ENCODE measurements at regions not wholly inside any gene's neighbourhood (a gene's known extent, or its start where the extent isn't known, plus 50 kb on each side); places are given as distances from the start of the nearest gene placed in this dataset.

DNA sequence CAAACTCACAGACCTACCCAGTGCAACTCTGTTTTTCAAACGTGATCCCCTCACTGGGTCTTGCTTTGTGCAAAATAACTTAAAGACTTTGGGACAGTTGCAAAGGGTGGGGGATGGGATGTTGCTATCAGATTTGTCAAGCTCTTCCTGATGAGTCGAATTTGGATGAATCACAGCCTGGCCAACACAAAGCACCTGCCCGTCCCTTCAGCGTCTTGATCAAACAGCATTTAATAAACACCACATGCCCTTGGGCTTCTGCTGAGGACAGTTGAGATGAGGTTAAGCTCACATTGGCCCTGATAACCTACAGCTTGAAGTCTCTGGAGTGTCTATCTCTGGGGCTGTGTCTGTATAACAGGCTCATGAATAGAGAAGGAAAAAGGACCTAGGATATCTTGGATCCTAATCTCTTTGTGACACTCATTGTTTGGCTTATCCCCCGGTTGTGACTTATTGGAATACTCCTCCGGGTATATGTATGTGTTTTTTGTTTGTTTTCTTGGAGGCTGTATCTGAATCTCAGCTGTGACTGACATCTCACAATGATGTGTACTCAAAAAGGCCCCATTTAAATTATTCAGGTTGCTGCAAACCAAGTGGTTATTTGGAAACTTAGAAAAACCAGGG lies 132.6 kb upstream of the NAMPT start:
- DNase-seq, result no peak

DNA sequence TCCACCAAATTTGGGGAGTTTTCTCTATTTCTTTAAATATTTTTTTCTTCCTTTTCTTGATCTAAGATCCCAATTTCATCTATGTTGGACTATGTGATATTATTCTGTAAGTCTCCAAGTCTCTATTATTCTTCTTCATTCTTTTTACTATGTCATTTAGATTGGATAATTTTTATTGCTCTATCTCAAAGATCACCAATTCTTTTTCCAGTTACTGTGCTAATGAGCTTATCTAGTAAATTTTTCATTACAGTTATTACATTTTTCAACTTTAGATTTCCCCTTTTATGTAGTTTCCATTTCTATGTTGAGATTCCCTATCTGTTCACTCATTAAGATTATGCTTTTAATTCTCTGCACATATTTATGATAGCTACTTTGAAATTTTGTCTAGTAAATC lies 131.6 kb upstream of the NAMPT start:
- no peak for DNase-seq

DNA sequence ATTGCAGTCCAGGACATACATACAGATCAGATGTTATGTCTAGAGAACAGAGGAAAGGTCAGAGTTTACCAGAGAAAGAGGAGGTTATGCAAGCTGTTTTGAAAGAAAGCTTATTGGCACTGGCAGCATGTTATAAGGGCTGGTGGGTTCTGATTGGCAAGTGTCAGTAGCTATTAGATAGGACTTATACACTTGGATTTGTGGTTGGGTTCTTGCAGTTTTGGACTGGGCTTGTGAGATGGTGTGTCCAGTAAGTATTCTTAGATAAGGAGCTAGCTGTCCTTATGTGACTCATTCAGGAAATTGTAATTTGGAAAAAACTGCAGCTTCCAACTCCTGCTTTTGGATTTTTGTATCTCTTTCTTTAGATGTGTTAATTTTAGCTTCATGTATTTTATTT lies 130.7 kb upstream of the NAMPT start:
- no peak for DNase-seq

DNA sequence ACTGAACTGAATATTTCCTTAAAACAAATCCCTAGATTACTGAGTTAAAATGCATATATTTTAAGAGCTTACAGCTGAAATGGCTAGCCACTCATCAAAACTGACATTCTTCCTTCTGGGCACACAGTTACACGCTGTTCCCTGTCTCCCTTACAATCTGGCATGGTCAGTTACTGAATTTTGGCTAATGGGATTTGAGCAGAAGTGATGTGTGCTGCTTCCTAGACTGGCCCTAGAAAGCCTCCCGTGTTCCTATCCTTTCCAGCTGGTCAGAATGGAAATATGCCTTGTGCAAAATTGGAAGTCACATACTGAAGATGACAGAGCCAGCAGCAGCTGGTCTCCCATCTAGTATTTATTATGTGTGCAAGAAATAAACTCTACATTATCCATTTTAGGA lies 128.7 kb upstream of the NAMPT start:
- no peak for DNase-seq

DNA sequence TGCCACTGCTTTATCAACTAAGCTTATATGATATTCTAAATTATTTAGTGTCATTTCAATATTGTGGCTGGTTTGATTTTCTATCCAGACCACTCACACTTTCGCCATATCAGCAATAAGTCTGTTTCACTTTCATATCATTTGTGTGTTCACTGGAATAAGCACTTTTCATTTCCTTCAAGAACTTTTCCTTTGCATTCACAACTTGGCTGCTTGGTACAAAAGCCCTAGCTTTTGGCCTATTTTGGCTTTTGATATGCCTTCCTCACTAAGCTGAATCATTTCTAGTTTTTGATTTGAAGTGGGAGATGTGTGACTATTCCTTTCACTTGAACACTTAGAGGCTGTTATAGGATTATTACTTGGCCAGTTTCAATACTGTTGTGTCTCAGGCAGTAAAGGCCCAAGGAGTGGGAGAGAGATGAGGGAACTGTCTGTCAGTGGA lies 120.9 kb upstream of the NAMPT start:
- no peak for DNase-seq

DNA sequence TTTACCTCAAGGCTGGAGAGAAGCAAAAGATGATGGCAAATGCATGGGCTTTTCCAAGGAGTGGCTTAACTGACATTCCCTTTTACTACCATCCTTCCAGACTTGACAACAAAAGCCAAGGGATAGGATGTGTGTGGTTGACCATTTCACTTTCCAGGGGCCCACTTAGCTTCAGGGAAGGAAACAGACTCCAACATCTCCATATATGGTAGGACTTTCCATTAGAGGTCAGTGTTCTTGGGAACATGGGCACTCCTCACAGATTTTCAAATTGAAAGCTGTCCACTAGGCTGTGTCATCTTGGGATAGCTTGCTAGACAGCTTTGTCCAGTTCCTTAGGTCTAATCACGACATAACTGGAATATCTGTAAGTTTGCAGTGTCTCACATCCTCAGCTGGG lies 118.1 kb upstream of the NAMPT start:
- DNase-seq, result no peak

DNA sequence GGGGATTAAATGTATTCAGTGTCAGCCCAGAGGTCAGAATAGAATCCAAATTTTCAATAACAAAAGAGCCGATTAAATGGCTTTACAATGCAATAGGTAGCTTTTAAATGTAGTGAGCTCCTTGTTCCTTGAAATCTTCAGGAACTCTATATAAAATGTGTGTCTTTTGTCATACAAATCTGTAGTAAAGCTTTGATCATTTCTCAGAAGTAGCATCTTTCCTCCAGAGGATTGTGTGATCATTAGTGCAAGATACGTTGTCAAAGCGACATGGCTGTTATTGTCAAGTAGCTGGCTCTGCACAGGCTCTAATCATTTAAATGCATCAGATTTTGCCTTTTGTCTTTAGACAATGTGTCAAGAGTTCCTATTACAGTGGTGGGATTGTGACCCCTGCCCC lies 116.1 kb upstream of the NAMPT start:
- DNase-seq, result no peak

DNA sequence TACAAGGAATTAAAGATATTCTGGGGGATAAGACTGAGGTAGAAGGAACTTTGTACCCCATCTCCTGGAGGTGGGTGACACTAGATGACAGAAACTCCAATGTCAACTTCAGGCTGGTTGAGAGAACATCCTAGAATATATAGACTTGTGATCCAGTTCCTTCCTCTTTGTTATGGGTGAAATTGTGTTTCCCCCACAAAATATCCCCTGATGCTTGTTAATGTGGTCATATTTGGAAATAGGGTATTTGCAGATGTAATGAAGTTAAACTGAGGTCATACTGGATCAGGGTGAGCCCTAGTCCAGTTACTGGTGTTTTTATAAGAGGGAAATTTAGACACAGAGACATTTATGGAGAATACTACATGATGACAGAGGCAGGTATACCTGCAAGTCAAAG lies 114.0 kb upstream of the NAMPT start:
- DNase-seq, result no peak

DNA sequence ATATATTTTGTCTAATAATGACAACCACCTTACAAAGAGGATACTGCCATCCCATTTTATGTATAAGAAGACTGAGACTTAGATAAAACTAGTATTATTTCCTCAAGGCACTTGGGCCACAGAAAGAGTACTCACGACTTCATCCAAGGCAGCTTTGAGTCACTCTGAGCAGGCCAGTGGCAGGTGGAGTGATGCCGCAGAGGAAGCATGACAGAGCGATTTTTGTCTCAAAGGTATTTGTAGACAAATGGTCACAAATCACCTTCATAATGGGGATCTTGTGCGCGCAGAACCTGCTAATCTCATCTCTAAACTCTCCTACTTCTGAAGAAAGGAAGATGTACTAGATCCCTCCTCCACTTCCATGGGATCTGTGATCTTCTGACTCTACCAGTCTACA lies 113.2 kb upstream of the NAMPT start:
- DNase-seq, result no peak

DNA sequence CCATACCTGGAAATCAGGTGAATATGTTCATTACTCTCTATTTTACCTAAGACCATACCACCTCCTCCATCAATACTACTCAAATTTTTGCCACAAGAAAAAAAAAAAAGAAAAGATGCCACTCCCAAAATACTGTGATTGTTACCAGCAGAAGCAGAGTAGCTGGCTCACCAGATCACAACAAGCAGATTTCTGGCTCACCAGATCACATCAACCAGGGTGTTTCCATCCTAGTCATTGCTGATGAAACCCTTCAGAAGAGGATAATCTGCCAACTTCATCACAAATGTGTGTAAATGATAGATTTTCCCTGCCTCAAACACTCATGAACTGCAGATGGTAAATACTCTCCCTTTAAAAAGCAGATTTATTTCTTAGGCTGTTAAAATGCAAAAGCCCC lies 109.7 kb upstream of the NAMPT start:
- DNase-seq, result no peak

DNA sequence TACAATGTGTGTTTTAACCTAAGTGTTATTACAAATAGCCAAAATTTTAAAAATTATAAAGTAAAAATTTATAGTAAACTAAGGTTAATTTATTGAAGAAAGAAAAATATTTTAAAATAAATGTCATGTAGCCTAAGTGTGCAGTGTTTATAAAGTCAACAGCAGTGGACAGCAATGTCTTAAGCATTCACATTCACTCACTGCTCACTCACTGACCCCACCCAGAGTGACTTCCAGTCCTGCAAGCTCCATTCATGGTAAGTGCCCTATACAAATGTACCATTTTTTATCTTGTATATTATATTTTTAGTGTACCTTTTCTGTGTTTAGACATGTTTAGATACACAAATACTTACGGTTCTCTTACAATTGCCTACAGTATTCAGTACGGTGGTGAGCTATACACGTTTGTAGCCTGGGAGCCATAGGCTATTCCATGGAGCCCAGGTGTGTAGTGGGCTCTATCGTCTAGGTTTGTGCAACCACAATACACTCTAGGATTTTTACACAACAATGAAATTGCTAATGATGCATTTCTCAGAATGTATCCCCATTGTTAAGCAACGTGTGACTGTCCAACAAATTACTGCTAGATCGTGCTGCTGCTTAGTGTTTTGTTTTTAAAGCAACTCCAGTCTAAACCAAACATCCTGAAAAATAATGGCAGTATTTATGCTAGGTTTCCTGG lies 108.9 kb upstream of the NAMPT start:
- DNase-seq, result no peak

DNA sequence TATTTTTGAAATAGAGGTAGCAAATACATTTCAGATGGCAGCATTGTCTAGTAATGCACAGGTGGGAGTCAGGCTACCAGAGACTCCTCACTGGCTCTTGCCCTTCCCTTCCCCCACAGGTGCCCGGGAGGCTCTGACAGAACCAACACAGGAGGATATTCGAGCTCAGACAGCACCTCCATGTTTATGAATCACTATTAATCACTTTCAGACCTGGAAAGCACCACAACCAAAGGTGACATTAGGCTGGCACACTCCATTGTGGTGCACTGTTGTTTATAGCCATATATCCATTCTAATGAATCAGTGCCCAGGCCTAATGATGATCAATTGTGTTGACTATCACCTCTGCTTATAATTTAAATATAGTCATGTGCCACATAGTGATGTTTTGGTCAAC lies 107.8 kb upstream of the NAMPT start:
- no peak for DNase-seq

DNA sequence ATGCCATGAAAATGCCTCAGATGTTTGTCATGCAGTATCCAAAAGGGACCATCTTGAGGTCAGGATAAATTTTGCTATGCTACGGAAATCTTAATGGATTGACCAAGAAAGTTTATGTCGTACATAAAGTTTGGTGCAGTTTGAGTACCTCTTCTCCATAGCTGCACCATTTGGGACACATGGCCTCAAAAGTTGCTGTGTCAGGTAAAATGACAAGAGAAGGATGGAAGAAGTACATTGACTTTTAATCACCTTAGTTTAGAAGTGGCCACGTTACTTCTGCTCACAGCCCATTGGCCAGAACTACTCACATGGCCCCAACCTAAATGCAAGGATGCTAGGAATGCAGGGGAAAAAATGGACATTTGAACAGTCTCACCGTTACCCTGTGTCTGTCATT lies 107.4 kb upstream of the NAMPT start:
- no peak for DNase-seq

DNA sequence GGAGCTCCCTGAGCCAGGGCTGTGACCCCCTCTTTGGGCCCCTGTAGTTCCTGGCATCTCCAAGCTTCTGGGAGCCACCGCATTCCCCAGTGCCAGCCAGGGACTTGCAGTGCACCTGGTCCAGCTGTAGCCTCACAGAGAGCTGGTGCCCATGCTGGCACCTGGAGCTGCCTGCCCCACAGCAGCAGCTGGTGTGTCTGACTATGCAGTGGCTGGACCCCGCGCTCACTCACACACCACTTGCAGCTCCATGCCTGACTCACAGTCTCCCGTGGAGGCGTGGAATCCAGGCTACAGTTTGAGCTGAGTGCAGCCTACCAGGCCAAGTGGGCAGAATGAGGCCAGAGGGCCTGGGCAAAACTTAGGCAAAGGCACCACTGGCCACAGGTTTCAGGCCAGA lies 102.2 kb upstream of the NAMPT start:
- no peak for DNase-seq

DNA sequence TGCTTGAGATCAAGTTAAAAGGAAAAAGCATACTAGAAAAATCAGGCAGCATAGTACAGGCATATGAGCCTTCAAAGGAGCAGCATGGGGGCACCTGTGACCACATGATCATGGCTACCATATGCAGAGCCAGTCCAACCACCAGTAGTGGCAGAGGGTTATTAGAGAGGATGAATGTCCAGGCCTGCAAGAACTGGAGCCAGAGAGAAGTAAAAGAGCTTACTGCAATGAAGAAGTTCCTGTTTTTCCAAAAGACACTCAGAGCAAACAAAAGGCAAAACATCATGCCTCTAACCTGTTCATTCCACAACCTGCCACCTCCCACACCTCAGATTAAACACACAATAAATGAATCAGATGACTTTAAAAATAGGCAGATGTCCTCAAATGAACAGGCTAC lies 99.6 kb upstream of the NAMPT start:
- DNase-seq, result no peak

DNA sequence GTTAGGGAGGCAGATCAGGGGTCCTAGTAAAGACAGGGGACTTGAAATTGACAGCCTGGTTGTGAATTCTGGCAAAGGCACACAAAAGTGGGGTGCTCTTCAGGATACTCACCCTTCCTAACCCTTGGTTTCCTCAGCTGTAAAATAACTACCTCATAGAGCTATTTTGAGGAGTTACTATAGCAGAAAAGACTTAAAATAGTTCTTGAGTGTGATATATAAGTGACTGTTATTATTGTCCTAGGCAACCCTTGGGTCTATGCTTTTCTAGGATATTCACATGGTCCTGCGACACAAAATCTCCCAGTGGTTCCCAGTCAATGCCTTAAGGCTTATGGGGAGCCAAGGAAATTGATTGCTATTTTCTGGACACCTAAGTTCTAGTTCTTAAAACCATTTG lies 98.1 kb upstream of the NAMPT start:
- DNase-seq, result no peak

DNA sequence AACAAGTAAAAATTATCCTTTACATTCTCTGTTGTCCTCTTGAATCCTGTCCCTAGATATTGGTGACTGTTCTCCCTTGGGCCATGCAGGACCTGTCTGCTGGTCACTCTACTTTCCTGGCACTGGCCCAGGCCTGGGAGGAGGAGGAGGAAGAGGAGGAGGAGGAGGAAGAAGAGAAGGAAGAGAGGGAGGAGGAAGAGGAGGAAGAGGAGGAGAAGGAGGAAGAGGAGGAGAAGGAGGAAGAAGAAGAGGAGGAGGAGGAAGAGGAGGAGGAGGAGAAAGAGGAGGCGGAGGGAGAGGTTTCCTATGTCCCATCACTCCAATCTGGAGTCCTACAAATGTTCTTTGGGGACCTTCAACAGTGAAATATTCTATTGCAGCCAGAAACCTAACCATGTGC lies 97.3 kb upstream of the NAMPT start:
- no peak for DNase-seq

DNA sequence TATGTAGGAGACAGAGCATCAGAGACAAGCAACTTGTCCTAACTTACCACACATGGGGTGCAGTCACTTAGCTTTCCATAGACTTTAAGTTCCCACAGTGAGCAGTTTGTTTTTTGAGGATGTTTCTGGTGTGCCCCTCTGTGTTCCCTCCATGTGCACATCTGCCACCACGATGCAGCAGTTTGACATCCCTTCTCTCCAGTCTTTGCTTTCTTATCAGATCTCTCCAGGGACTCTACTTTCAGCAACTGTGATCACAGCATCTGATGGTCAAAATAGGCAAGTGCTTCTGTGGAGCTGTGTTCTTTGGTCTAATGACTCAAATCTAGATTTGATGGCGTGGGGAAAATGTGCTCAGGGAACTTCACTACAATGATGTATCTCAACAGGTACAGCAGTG lies 96.5 kb upstream of the NAMPT start:
- no peak for DNase-seq

DNA sequence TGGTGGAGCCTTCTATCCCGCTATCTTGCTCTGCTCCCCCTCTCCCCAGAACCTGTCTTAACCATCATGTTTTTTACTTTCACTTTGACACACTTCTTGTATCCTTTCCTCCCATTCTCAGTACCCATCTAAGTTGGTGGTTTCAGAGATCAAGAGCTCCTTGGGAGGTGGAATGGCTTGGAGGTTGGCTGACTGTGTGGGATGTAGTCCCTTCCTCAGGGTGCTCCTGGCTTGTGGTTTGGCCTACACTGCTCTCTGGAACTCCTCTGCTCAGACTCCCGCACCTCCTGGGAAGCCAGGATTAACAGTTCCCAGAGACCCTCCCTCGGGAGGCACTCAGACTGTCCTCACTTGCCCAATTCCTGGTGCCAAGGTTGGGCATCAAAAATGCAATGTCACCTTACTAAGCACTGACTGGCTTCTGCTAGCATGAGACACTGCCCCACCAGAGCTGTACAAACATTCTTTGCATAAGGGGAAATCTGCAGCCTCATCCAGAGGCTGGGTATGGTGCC lies 93.1 kb upstream of the NAMPT start:
- no peak for DNase-seq

DNA sequence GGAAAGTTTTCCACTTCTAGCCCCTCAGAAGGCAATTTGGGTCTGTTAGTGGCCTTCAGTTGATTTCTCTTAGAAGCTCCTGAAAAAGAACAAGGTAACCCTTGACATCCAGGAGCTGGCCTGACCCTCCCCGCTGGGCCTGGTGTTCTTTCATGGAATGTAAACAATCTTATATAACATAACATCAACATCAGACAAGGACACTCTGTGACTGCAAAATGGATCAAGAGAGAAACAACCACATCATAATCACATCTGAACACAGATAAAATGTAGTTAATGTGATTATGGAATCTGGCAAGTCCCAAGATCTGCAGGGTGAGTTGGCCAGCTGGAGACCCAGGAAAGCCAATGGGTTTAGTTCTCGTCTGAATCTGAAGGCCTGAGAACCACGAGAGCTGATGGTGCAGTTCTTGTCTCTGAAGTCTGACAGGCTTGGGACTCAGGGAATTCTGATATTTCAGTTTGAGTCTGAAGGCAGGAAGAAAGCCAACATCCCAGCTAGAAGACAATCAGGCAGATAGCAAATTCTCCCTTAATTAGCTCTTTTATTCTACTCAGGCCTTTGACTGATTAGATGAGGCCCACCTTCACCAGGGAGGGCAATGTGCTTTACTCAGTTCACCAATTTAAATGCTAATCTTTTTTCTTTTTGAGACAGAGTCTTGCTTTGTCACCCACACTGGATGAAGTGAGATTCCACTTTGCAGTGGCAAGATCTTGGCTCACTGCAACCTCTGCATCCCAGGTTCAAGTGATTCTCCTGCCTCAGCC lies 91.4 kb upstream of the NAMPT start:
- DNase-seq, result no peak

DNA sequence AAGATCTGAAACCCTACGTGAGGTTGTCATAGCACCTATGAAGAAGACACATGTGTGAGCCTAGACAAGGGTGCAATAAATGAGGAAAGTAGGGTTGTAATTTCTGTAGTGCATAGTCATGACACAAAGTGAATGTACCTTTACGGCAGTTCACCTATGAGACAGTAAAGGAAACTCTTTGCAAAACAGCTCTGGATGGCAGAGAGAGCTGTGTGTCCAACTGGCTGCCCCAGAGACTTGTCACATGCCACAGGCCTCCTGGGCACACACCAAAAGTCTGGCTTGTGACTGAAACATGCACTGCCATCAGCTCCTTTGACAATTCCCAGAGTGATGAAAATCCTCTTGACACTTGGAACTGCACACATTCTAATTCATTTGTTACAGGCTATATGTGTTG lies 90.7 kb upstream of the NAMPT start:
- no peak for DNase-seq

DNA sequence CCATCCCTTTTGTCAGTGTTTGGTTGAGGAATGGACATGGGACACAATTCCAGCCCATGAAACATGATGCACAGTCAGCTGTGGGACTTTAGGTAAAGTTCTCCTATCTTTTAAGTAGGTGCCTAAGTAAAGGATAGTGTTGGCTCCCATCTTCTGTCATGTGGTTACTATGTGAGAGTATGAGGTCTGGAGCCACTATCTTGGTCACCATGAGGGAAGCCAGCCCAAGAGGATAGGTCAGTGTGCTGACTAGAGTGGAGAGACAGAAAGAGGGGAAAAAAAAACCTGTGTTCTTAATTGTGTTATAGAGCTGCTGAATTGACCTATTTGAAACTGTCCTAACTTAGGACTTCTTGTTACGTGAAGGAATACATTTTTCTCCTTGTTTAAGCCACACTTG lies 89.7 kb upstream of the NAMPT start:
- DNase-seq, result no peak

DNA sequence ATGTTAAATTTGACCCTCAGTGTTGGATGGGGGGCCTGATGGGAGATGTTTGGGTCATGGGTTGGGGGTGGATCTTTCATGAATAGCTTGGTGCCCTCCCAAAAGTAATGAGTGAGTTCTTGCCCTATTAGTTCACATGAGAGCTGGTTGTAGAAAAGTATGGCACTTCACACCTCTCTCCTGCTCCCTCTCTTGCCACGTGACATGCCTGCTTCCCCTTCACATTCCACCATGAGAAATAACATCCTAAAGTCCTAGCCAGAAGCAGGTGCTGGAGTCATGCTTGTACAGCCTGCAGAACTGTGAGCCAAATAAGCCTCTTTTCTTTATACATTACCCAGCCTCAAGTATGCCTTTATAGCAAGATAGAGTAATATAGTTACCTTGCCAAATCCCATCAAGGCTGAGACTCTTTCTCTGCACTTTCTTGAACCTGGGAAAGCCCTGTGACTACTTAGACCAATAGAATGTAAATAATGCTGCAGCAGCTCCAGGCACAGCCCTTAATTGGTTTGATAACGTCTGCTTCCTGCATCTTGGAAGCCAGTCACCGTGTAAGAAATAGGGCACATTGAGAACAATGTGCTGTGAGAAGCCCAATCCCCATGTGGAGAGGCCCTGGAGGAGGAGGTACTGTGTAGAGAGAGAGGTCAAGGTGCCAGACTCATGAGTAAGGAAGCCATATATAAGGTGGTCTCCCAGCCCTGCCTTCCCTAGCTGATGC lies 88.0 kb upstream of the NAMPT start:
- DNase-seq, result no peak

DNA sequence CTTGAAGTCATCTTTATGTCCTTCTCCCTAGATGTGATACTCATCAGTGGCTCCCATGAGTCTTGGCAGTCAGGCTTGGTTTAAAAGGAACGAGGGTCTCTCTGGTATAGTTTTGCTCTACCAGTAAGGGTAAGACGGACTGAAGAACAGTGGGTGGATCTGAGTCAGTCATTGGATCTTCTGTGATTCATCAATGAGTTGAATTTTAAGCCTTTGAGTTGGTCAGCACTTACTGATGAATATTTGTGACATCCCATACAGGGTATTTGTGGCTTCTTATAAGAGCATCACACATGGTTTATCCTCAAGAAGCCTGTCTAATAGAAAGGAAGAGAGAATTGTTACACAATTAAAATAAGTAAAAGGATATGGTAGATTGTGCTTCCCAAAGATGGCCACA lies 87.3 kb upstream of the NAMPT start:
- no peak for DNase-seq
